ENCODE measurements at regions not wholly inside any gene's neighbourhood (a gene's known extent, or its start where the extent isn't known, plus 50 kb on each side); places are given as distances from the start of the nearest gene placed in this dataset.
A peak's percentile ranks its signal among the peaks of the same experiment; 100 is the strongest.

DNA sequence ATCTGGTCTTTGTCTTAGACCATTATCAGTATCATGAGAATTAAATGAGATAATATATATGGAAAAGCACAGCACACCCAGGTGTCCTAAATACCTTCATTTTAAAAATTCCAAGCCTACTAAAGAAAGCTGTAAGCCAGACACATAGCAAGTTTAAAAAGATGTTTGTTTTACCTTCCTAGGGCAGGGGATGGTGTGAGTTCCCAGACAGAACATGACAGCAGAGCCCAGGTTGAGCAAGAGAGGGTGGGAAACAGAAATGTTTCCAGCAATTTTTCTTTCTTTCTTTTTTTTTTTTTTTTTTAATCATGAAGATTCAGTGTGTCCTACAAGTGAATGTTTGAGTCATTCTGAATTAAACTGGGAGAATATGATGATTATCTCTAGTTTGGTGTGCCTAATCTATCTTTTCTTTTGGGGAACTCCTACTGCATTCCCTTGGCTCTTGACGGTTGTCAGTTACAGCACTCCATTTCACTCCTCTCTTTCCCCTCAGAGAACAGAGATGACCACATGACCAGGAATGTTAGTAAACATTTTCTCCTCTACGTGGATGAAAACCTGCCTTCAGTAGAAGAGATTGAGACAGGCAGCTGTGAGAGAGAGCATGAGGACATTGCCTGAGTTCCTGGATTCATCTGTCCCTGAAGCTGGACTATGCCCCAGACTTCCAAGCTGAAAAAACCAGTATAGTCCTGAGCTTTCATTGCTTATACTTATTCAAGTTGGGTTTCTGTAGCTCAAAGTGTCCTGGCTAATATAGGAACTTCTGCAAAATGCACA, 54.5 kb upstream of the ARL14 start:
- TF ChIP-seq, protein P1, sequence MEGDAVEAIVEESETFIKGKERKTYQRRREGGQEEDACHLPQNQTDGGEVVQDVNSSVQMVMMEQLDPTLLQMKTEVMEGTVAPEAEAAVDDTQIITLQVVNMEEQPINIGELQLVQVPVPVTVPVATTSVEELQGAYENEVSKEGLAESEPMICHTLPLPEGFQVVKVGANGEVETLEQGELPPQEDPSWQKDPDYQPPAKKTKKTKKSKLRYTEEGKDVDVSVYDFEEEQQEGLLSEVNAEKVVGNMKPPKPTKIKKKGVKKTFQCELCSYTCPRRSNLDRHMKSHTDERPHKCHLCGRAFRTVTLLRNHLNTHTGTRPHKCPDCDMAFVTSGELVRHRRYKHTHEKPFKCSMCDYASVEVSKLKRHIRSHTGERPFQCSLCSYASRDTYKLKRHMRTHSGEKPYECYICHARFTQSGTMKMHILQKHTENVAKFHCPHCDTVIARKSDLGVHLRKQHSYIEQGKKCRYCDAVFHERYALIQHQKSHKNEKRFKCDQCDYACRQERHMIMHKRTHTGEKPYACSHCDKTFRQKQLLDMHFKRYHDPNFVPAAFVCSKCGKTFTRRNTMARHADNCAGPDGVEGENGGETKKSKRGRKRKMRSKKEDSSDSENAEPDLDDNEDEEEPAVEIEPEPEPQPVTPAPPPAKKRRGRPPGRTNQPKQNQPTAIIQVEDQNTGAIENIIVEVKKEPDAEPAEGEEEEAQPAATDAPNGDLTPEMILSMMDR (conservative IDR thresholded peaks at IDR 0.05): no peak
- H3K27ac ChIP-seq: no peak overlapping the region

DNA sequence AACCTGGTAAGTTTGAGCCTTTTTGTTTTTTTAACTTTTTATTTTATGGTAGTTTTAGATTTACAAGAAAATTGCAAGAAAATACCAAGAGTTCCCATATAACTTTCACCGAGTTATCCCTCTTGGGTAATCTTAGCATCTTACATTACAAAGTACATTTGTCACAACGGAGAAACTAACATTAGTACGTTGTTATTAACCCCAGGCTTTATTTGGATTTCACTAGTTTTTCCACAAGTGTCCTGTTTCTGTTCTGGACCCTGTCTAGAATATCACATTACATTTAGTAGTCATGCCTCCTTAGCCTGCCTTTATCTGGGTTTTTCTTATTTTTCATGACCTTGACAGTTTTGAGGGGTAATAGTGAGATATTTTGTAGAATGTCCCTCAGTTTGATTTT, 53.5 kb upstream of the KPNA4 start:
- TF ChIP-seq, protein P1 (conservative IDR thresholded peaks at IDR 0.05): no peak
- H3K27ac ChIP-seq: peak overlapping the region; percentile 43

DNA sequence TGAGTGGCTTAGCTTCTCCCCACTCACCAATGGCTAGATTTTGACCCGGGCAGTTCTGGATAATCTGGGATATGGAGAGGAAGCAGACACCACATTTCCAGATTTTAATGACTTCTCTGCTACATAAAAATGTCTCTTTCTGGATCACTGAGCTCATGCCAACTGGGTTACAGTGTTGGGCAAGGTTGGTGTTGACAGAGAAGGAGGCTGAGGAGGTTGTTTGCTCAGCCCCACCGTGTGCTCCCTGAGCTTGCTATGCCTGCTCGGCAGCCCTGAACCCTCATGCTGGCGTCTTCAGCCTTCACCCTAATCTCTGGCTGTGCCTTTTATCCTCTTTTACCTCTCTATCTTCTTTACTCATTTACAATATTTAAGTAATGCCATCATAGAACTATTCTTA, 53.0 kb upstream of the KPNA4 start:
- peak overlapping the region; percentile 43 for H3K27ac ChIP-seq
- TF ChIP-seq, protein P1 (conservative IDR thresholded peaks at IDR 0.05): no peak

DNA sequence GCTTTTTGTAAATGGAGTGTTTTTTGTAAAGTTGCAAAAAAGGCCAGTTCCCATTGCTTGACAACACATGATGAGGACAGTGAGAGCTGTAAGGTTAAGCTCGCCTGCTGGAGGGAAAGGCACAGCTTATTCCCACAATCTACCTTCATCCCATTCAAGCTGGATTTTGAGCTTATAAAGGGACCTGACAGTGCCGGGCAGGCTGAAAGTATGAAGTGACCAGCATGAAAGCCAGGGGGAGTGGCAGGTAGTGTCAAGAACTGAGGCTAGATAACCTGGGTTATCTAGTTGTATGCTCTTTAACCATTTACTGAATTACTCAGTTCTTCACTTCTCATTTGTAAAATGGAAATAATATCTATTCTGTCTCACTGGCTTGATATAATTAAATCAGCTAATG, 52.3 kb upstream of the KPNA4 start:
- no peak overlapping the region; the same call in 1 of the 2 replicates for H3K27ac ChIP-seq
- TF ChIP-seq, protein P1 (conservative IDR thresholded peaks at IDR 0.05): no peak

DNA sequence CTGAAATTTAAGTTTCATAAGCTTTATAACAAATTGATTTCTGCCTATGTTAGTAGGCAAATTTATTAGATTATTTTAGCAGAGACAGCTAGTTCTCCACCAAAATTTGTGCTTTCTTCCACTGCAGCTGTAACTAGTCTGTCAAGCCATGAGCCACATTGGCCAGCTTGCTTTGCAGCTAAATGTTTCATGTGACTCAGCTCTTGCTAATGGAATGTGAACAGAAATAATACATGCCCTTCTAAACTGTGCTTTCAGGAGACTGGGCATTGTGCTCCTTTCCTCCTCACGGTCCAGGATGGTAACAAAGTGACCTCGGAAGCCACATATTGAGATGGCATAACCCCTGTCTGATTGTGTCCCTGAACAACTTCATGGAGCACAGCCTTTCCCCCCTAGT, 51.3 kb upstream of the KPNA4 start:
- H3K27ac ChIP-seq: no peak overlapping the region
- TF ChIP-seq, protein P1 (conservative IDR thresholded peaks at IDR 0.05): no peak

DNA sequence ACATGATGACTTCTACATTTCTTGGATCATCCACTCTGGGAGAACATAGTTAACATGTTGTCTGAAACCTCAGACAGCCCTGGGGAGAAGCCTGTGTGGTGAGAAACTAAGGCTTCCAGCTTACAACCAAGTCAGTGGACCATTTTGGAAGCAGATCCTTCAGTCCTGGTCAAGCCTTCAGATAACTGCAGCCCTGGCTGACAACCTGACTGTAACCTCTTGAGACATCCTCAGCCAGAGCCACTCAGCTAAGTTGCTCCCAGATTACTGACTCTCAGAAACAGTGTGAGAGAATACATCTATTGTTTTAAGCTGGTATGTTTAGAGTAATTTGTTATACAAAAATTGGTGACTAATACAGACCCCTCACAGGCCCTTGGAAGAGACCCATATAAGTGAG, 50.9 kb upstream of the KPNA4 start:
- TF ChIP-seq, protein P1 (conservative IDR thresholded peaks at IDR 0.05): no peak
- H3K27ac ChIP-seq: no peak overlapping the region
